SH-SY5Y (cell line): ENCODE measurements at regions not wholly inside any gene's neighbourhood (a gene's known extent, or its start where the extent isn't known, plus 50 kb on each side); places are given as distances from the start of the nearest gene placed in this dataset.

Experiments used
- GATA2 ChIP-seq: IDR thresholded peaks from 2 replicates; pipeline ENCODE4 v1.6.1; 2011; ENCODE audit warnings: mild to moderate bottlenecking, low read depth, low read length
- GATA3 ChIP-seq: IDR thresholded peaks from 2 replicates; pipeline ENCODE4 v1.6.1; 2011; ENCODE audit warnings: low read depth, mild to moderate bottlenecking, low read length, moderate library complexity

GRCh38 chr16:73912281-73912680, 384.3 kb upstream of the PSMD7 start:
- TF ChIP-seq GATA3 (no peak), GATA2 (no peak)
